ENCODE measurements at regions not wholly inside any gene's neighbourhood (a gene's known extent, or its start where the extent isn't known, plus 50 kb on each side); places are given as distances from the start of the nearest gene placed in this dataset.

GRCh38 chr7:110224643-110225042, 866.3 kb upstream of the LRRN3 start:
- ATAC-seq (no peak), DNase-seq (no peak)
- H3K27me3 ChIP-seq (ENCODE audit: control insufficient read depth in 2 of 2, insufficient read depth in 2 of 2, low read length in 2 of 2), result no peaks in the 10 kb centered on the region
- intact Hi-C loops (cut with micrococcal nuclease), result no loop called here
- Mint-ChIP-seq H3K4me3 (no peak overlapping the region), H3K4me1 (no peaks in the 10 kb centered on the region), H3K27me3 (peaks cover 0 to 10% (median 0%) of the 10 kb centered on the region in 5 donors), H3K9me3 (no peaks in the 10 kb centered on the region), H3K36me3 (no peaks in the 10 kb centered on the region), H3K27ac (no peak overlapping the region)
- no peaks in the 10 kb centered on the region for H3K36me3 ChIP-seq (ENCODE audit: control insufficient read depth in 2 of 3, insufficient read depth in 3 of 3, low read length in 3 of 3)
- no peaks in the 10 kb centered on the region for H3K9me3 ChIP-seq (ENCODE audit: control insufficient read depth in 2 of 3, low read length in 3 of 3)
- H3K27ac ChIP-seq (ENCODE audit: low read depth, low read length), result no peak overlapping the region
- H3K4me1 ChIP-seq (ENCODE audit: control insufficient read depth in 2 of 2, insufficient read depth in 2 of 2, low read length in 2 of 2), result no peaks in the 10 kb centered on the region
- CTCF ChIA-PET, result no interaction called here
- H3K4me3 ChIP-seq (ENCODE audit: low read length), result no peak overlapping the region
- POLR2A ChIA-PET, result no interaction called here

DNA sequence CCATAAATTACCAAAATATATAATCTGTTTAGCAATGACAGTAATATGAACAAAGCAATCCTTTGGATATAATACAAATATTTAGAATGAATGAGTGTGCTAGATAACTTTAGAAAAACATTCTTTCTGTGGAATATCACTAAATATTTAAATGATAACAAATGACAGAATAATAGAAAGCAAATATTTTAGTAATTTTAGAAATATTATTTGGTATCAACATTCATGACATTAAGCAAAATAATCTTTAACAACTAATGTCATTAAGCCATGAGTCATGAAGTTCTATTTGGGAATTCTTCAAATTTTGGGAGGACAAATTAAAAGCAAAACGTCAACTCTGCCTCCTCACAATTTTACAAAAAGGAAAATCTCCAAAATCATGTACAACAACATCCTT, 844.8 kb upstream of the LRRN3 start:
- peaks cover 0 to 5% (median 0%) of the 10 kb centered on the region in 11 donors for H3K9me3 Mint-ChIP-seq
- no peak for DNase-seq
- H3K4me1 Mint-ChIP-seq, result no peaks in the 10 kb centered on the region
- POLR2A ChIA-PET, result no interaction called here
- H3K27me3 Mint-ChIP-seq, result peaks cover 0 to 7% (median 0%) of the 10 kb centered on the region in 5 donors
- no peaks in the 10 kb centered on the region for H3K36me3 ChIP-seq (ENCODE audit: control insufficient read depth in 2 of 3, insufficient read depth in 3 of 3, low read length in 3 of 3)
- no peaks in the 10 kb centered on the region for H3K4me1 ChIP-seq (ENCODE audit: control insufficient read depth in 2 of 2, insufficient read depth in 2 of 2, low read length in 2 of 2)
- no peaks in the 10 kb centered on the region for H3K27me3 ChIP-seq (ENCODE audit: control insufficient read depth in 2 of 2, insufficient read depth in 2 of 2, low read length in 2 of 2)
- no peak for ATAC-seq
- H3K4me3 ChIP-seq (ENCODE audit: low read length), result no peak overlapping the region
- no peak overlapping the region for H3K27ac ChIP-seq (ENCODE audit: low read depth, low read length)
- no peaks in the 10 kb centered on the region for H3K36me3 Mint-ChIP-seq
- no peak overlapping the region for H3K4me3 Mint-ChIP-seq
- H3K9me3 ChIP-seq (ENCODE audit: control insufficient read depth in 2 of 3, low read length in 3 of 3), result no peaks in the 10 kb centered on the region
- intact Hi-C loops (cut with micrococcal nuclease), result no loop called here
- H3K27ac Mint-ChIP-seq, result no peak overlapping the region
- CTCF ChIA-PET, result no interaction called here

GRCh38 chr7:110253093-110253492, 837.8 kb upstream of the LRRN3 start:
- ChIA-PET POLR2A (no interaction called here), CTCF (no interaction called here)
- ATAC-seq, result no peak
- DNase-seq, result no peak
- Mint-ChIP-seq H3K36me3 (no peaks in the 10 kb centered on the region), H3K9me3 (no peaks in the 10 kb centered on the region), H3K27me3 (peaks cover 0 to 3% (median 0%) of the 10 kb centered on the region in 5 donors), H3K27ac (no peak overlapping the region), H3K4me3 (no peak overlapping the region), H3K4me1 (no peaks in the 10 kb centered on the region)
- Histone ChIP-seq H3K27ac (ENCODE audit: low read depth, low read length) (no peak overlapping the region), H3K4me3 (ENCODE audit: low read length) (no peak overlapping the region), H3K27me3 (ENCODE audit: control insufficient read depth in 2 of 2, insufficient read depth in 2 of 2, low read length in 2 of 2) (no peaks in the 10 kb centered on the region), H3K4me1 (ENCODE audit: control insufficient read depth in 2 of 2, insufficient read depth in 2 of 2, low read length in 2 of 2) (no peaks in the 10 kb centered on the region), H3K9me3 (ENCODE audit: control insufficient read depth in 2 of 3, low read length in 3 of 3) (no peaks in the 10 kb centered on the region), H3K36me3 (ENCODE audit: control insufficient read depth in 2 of 3, insufficient read depth in 3 of 3, low read length in 3 of 3) (no peaks in the 10 kb centered on the region)
- intact Hi-C loops (cut with micrococcal nuclease), result no loop called here

DNA sequence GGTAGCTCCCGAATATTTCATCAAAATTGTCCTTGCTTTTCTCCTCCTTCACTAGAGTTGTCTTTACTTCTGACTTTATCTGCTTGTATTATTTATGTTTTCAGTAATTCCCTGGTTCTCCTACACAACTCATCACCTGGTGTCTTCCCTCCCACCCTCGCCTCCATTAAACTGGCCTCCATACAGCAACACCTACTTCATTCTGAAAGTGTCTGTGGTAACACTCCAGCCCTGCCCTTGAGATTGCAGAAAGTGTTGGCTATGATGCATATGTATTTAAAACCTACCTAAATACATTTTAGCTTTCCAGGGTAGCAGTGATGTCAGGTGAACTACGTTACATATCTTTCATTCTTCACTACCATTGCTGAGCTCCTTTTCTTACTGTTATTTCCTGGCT, 833.3 kb upstream of the LRRN3 start:
- ChIA-PET POLR2A (no interaction called here), CTCF (no interaction called here)
- H3K36me3 Mint-ChIP-seq, result no peaks in the 10 kb centered on the region
- no peaks in the 10 kb centered on the region for H3K9me3 Mint-ChIP-seq
- H3K27ac ChIP-seq (ENCODE audit: low read depth, low read length), result no peak overlapping the region
- H3K4me1 Mint-ChIP-seq, result no peaks in the 10 kb centered on the region
- no peaks in the 10 kb centered on the region for H3K9me3 ChIP-seq (ENCODE audit: control insufficient read depth in 2 of 3, low read length in 3 of 3)
- no peaks in the 10 kb centered on the region for H3K4me1 ChIP-seq (ENCODE audit: control insufficient read depth in 2 of 2, insufficient read depth in 2 of 2, low read length in 2 of 2)
- ATAC-seq, result no peak
- H3K27ac Mint-ChIP-seq, result no peak overlapping the region
- intact Hi-C loops (cut with micrococcal nuclease), result no loop called here
- H3K27me3 ChIP-seq (ENCODE audit: control insufficient read depth in 2 of 2, insufficient read depth in 2 of 2, low read length in 2 of 2), result no peaks in the 10 kb centered on the region
- H3K4me3 ChIP-seq (ENCODE audit: low read length), result no peak overlapping the region
- no peak for DNase-seq
- H3K4me3 Mint-ChIP-seq, result no peak overlapping the region
- H3K36me3 ChIP-seq (ENCODE audit: control insufficient read depth in 2 of 3, insufficient read depth in 3 of 3, low read length in 3 of 3), result no peaks in the 10 kb centered on the region
- peaks cover 0 to 4% (median 0%) of the 10 kb centered on the region in 5 donors for H3K27me3 Mint-ChIP-seq

GRCh38 chr7:110262251-110262650, 828.7 kb upstream of the LRRN3 start:
- Mint-ChIP-seq H3K27me3 (peaks cover 0 to 4% (median 0%) of the 10 kb centered on the region in 5 donors), H3K9me3 (peaks cover 0 to 2% (median 0%) of the 10 kb centered on the region in 11 donors), H3K4me3 (no peak overlapping the region), H3K36me3 (no peaks in the 10 kb centered on the region), H3K4me1 (no peaks in the 10 kb centered on the region), H3K27ac (no peak overlapping the region)
- Histone ChIP-seq H3K4me1 (ENCODE audit: control insufficient read depth in 2 of 2, insufficient read depth in 2 of 2, low read length in 2 of 2) (no peaks in the 10 kb centered on the region), H3K27ac (ENCODE audit: low read depth, low read length) (no peak overlapping the region), H3K27me3 (ENCODE audit: control insufficient read depth in 2 of 2, insufficient read depth in 2 of 2, low read length in 2 of 2) (no peaks in the 10 kb centered on the region), H3K36me3 (ENCODE audit: control insufficient read depth in 2 of 3, insufficient read depth in 3 of 3, low read length in 3 of 3) (no peaks in the 10 kb centered on the region), H3K9me3 (ENCODE audit: control insufficient read depth in 2 of 3, low read length in 3 of 3) (no peaks in the 10 kb centered on the region), H3K4me3 (ENCODE audit: low read length) (no peak overlapping the region)
- ChIA-PET CTCF (no interaction called here), POLR2A (no interaction called here)
- intact Hi-C loops (cut with micrococcal nuclease), result loop anchor here in 1 of 2 donors (2.0 kb wide), 1 partner anchor 17 kb away; no protein-coding TSS in a partner anchor
- no peak for DNase-seq
- no peak for ATAC-seq

GRCh38 chr7:110264288-110264687, 826.6 kb upstream of the LRRN3 start:
- ChIA-PET CTCF (interaction anchor here (0.6 to 0.7 kb wide), 2 partner anchors 195 to 1521 kb away, joined by 3 to 4 read pairs; no protein-coding TSS in a partner anchor), POLR2A (no interaction called here)
- no peaks in the 10 kb centered on the region for H3K4me1 Mint-ChIP-seq
- Histone ChIP-seq H3K9me3 (ENCODE audit: control insufficient read depth in 2 of 3, low read length in 3 of 3) (no peaks in the 10 kb centered on the region), H3K4me1 (ENCODE audit: control insufficient read depth in 2 of 2, insufficient read depth in 2 of 2, low read length in 2 of 2) (no peaks in the 10 kb centered on the region), H3K4me3 (ENCODE audit: low read length) (no peak overlapping the region), H3K27ac (ENCODE audit: low read depth, low read length) (no peak overlapping the region), H3K27me3 (ENCODE audit: control insufficient read depth in 2 of 2, insufficient read depth in 2 of 2, low read length in 2 of 2) (no peaks in the 10 kb centered on the region), H3K36me3 (ENCODE audit: control insufficient read depth in 2 of 3, insufficient read depth in 3 of 3, low read length in 3 of 3) (no peaks in the 10 kb centered on the region)
- intact Hi-C loops (cut with micrococcal nuclease), result no loop called here
- H3K9me3 Mint-ChIP-seq, result peaks cover 0 to 6% (median 0%) of the 10 kb centered on the region in 11 donors
- no peak for ATAC-seq
- H3K27ac Mint-ChIP-seq, result no peak overlapping the region
- no peaks in the 10 kb centered on the region for H3K36me3 Mint-ChIP-seq
- DNase-seq, result no peak
- no peak overlapping the region for H3K4me3 Mint-ChIP-seq
- H3K27me3 Mint-ChIP-seq, result peaks cover 0 to 11% (median 0%) of the 10 kb centered on the region in 5 donors

- Mint-ChIP-seq H3K27me3 (peaks cover 0 to 2% (median 0%) of the 10 kb centered on the region in 5 donors), H3K4me3 (no peak overlapping the region), H3K27ac (no peak overlapping the region), H3K4me1 (no peaks in the 10 kb centered on the region), H3K9me3 (peaks cover 0 to 2% (median 0%) of the 10 kb centered on the region in 11 donors), H3K36me3 (no peaks in the 10 kb centered on the region)
- POLR2A ChIA-PET, result no interaction called here
- CTCF ChIA-PET, result no interaction called here
- no peak overlapping the region for H3K27ac ChIP-seq (ENCODE audit: low read depth, low read length)
- no peak for ATAC-seq
- no peak for DNase-seq
- H3K36me3 ChIP-seq (ENCODE audit: control insufficient read depth in 2 of 3, insufficient read depth in 3 of 3, low read length in 3 of 3), result no peaks in the 10 kb centered on the region
- H3K9me3 ChIP-seq (ENCODE audit: control insufficient read depth in 2 of 3, low read length in 3 of 3), result no peaks in the 10 kb centered on the region
- H3K27me3 ChIP-seq (ENCODE audit: control insufficient read depth in 2 of 2, insufficient read depth in 2 of 2, low read length in 2 of 2), result no peaks in the 10 kb centered on the region
- H3K4me1 ChIP-seq (ENCODE audit: control insufficient read depth in 2 of 2, insufficient read depth in 2 of 2, low read length in 2 of 2), result no peaks in the 10 kb centered on the region
- no peak overlapping the region for H3K4me3 ChIP-seq (ENCODE audit: low read length)
- intact Hi-C loops (cut with micrococcal nuclease), result no loop called here
These were observed 809.6 kb upstream of the LRRN3 start for GRCh38 chr7:110281362-110281761.

Data from naive thymus-derived CD4-positive, alpha-beta T cell (primary cell).